ENCODE measurements at regions not wholly inside any gene's neighbourhood (a gene's known extent, or its start where the extent isn't known, plus 50 kb on each side); places are given as distances from the start of the nearest gene placed in this dataset.

DNA sequence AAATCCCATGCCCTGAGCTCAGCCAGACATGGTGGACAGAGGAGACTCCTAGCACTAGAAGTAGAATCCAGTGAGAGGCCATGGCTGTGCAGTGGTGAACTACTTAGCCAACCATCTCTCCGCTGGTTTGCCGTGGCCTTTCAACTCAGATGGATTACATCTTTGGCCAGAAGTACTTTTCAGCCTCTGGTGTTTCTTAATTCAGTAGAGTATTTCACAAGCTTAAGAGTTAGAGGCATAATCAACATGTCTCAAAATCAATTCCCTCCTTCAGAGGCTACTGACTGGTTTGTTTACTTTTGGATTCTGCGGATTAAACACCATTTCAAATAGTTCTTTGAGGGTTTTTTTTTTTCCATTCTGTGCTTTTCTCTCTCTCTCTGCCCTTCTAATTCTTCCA, 91.1 kb upstream of the PGRMC2 start:
- no peak for TF ChIP-seq POLR2AphosphoS5 (IDR thresholded peaks at IDR 0.05; ENCODE audit: borderline replicate concordance, low read depth, low read length)
- TF ChIP-seq EZH2 (IDR thresholded peaks at IDR 0.05) = no peak
